PFSK-1 (cell line): ENCODE measurements at regions not wholly inside any gene's neighbourhood (a gene's known extent, or its start where the extent isn't known, plus 50 kb on each side); places are given as distances from the start of the nearest gene placed in this dataset.

Experiments used
- FOXP2 ChIP-seq: optimal IDR thresholded peaks from 2 replicates; pipeline ENCODE3; 2011; ENCODE audit warnings: borderline replicate concordance, control low read depth, inconsistent platforms; ENCODE audit not compliant: insufficient read depth; ENCODE audit errors: extremely low read length, extremely low read depth
- POLR2AphosphoS5 ChIP-seq: IDR thresholded peaks from 2 replicates; pipeline ENCODE4 v1.6.1; 2012; ENCODE audit warnings: low read depth, mild to moderate bottlenecking, control low read depth, low read length, moderate library complexity
- SIN3A ChIP-seq: IDR thresholded peaks from 2 replicates; pipeline ENCODE4 v1.6.1; 2012; ENCODE audit warnings: mild to moderate bottlenecking, low read length, moderate library complexity, borderline replicate concordance; ENCODE audit not compliant: insufficient read depth
- TAF1 ChIP-seq: IDR thresholded peaks from 2 replicates; pipeline ENCODE4 v1.6.1; 2012; ENCODE audit warnings: low read length, control low read depth, borderline replicate concordance; ENCODE audit not compliant: insufficient read depth
- TF ChIP-seq, protein P1 (sequence below), 2 experiments: IDR thresholded peaks; 2 replicates each; pipeline versions ENCODE4 v1.6.1 to v1.8.0; 2011 to 2012; ENCODE audit warnings: low read depth in 2 of 2, low read length in 2 of 2, control low read depth in 1 of 2, inconsistent platforms in 1 of 2, mild to moderate bottlenecking in 1 of 2, moderate library complexity in 1 of 2; ENCODE audit not compliant: insufficient read depth in 1 of 2

DNA sequence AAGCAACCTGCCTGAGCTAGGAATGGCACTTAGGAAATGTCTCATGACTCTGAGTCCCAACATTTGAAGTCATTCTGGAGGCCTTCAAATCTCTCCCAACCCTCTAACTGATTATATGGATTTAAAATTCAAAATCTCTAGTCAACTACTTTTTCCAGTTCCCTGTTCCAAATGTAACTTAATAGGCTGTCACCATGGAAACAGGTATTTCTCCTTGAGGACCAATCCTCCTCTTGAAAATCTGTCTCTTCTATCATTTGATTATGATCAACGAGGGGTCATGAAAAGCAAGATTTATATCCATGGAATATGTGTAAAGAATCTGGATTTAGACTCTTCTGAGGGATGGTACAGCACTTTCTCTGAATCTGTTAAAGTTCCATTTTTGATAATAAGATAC is 127.3 kb upstream of the DTNBP1 start:
- no peak for TF ChIP-seq POLR2AphosphoS5
- TF ChIP-seq TAF1 = no peak
- TF ChIP-seq, protein P1, sequence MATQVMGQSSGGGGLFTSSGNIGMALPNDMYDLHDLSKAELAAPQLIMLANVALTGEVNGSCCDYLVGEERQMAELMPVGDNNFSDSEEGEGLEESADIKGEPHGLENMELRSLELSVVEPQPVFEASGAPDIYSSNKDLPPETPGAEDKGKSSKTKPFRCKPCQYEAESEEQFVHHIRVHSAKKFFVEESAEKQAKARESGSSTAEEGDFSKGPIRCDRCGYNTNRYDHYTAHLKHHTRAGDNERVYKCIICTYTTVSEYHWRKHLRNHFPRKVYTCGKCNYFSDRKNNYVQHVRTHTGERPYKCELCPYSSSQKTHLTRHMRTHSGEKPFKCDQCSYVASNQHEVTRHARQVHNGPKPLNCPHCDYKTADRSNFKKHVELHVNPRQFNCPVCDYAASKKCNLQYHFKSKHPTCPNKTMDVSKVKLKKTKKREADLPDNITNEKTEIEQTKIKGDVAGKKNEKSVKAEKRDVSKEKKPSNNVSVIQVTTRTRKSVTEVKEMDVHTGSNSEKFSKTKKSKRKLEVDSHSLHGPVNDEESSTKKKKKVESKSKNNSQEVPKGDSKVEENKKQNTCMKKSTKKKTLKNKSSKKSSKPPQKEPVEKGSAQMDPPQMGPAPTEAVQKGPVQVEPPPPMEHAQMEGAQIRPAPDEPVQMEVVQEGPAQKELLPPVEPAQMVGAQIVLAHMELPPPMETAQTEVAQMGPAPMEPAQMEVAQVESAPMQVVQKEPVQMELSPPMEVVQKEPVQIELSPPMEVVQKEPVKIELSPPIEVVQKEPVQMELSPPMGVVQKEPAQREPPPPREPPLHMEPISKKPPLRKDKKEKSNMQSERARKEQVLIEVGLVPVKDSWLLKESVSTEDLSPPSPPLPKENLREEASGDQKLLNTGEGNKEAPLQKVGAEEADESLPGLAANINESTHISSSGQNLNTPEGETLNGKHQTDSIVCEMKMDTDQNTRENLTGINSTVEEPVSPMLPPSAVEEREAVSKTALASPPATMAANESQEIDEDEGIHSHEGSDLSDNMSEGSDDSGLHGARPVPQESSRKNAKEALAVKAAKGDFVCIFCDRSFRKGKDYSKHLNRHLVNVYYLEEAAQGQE (IDR thresholded peaks at IDR 0.05; ENCODE audit: insufficient read depth in 1 of 2, low read depth in 2 of 2, low read length in 2 of 2) = no peak
- TF ChIP-seq SIN3A = no peak
- TF ChIP-seq FOXP2 = no peak
